ENCODE measurements at regions not wholly inside any gene's neighbourhood (a gene's known extent, or its start where the extent isn't known, plus 50 kb on each side); places are given as distances from the start of the nearest gene placed in this dataset.
"Not testable (repeated sequence)": the region's sequence is repeated elsewhere in the genome, so short reads cannot be mapped to it uniquely, and the experiment has no call there.

- no peak for FAIRE-seq
These were observed 244.2 kb upstream of the SERP2 start for GRCh38 chr13:44129418-44129817.

GRCh38 chr13:44131069-44131614 lies 242.5 kb upstream of the SERP2 start:
- no peak for FAIRE-seq

- FAIRE-seq: no peak
These were observed 240.9 kb upstream of the SERP2 start for GRCh38 chr13:44132710-44133109.

GRCh38 chr13:44133626-44134025 lies 240.0 kb upstream of the SERP2 start:
- FAIRE-seq: no peak

- FAIRE-seq: no peak
These were observed 238.1 kb upstream of the SERP2 start for GRCh38 chr13:44135566-44135965.

GRCh38 chr13:44136696-44137268 lies 236.8 kb upstream of the SERP2 start:
- no peak for FAIRE-seq

GRCh38 chr13:44137466-44137865 lies 236.2 kb upstream of the SERP2 start:
- FAIRE-seq: no peak

GRCh38 chr13:44140146-44140545 lies 233.5 kb upstream of the SERP2 start:
- FAIRE-seq: no peak

- no peak for FAIRE-seq
These were observed 232.5 kb upstream of the SERP2 start for GRCh38 chr13:44140888-44141724.

- FAIRE-seq: no peak
These were observed 231.7 kb upstream of the SERP2 start for GRCh38 chr13:44141725-44142539.

GRCh38 chr13:44142540-44142867 lies 231.1 kb upstream of the SERP2 start:
- no peak for FAIRE-seq

- FAIRE-seq: no peak
These were observed 230.5 kb upstream of the SERP2 start for GRCh38 chr13:44142941-44143665.

GRCh38 chr13:44146138-44146537 lies 227.5 kb upstream of the SERP2 start:
- FAIRE-seq: no peak

GRCh38 chr13:44147233-44147632 lies 226.4 kb upstream of the SERP2 start:
- no peak for FAIRE-seq

GRCh38 chr13:44147648-44148047 lies 226.0 kb upstream of the SERP2 start:
- no peak for FAIRE-seq

GRCh38 chr13:44148159-44148914 lies 225.3 kb upstream of the SERP2 start:
- FAIRE-seq: no peak

- not testable (repeated sequence) for FAIRE-seq
These were observed 224.4 kb upstream of the SERP2 start for GRCh38 chr13:44149231-44149630.

GRCh38 chr13:44149821-44150220 lies 223.8 kb upstream of the SERP2 start:
- FAIRE-seq: no peak

- no peak for FAIRE-seq
These were observed 222.2 kb upstream of the SERP2 start for GRCh38 chr13:44151474-44151873.

GRCh38 chr13:44153496-44153895 lies 220.1 kb upstream of the SERP2 start:
- FAIRE-seq: no peak

- peak; percentile 93 for FAIRE-seq
These were observed 218.0 kb upstream of the SERP2 start for GRCh38 chr13:44155422-44156293.
